ENCODE measurements at regions not wholly inside any gene's neighbourhood (a gene's known extent, or its start where the extent isn't known, plus 50 kb on each side); places are given as distances from the start of the nearest gene placed in this dataset.

DNA sequence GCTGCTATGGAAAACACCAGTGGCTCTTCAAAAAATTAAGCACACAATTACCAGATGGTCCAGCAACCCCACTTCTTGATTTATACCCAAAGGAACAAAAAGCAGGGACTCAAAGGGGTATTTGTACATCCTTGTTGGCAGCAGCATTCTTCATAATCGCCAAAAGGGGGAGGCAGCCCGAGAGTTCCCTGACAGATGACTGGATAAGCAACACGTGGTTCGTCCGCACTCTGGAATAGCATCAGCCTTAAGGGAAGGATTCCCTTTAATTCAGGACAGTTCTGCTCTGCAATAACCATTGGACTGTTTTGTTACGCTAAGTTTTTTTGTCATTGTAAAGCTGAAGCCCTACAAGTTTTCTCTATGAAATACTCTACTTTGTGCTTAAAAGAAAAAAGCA, 76.7 kb upstream of the TWIST2 start:
- no peak overlapping the region for H3K4me2 ChIP-seq (ENCODE audit: low read length)
- no peaks in the 10 kb centered on the region for H3K4me1 ChIP-seq (ENCODE audit: low read length)
- H3K36me3 ChIP-seq (replicated peaks; ENCODE audit: low read depth, low read length), result no peaks in the 10 kb centered on the region
- H3K4me3 ChIP-seq (ENCODE audit: low read length), result no peak overlapping the region
- TF ChIP-seq EZH2phosphoT487 (IDR thresholded peaks at IDR 0.05; ENCODE audit: low read depth), result no peak
- TF ChIP-seq, protein P1, sequence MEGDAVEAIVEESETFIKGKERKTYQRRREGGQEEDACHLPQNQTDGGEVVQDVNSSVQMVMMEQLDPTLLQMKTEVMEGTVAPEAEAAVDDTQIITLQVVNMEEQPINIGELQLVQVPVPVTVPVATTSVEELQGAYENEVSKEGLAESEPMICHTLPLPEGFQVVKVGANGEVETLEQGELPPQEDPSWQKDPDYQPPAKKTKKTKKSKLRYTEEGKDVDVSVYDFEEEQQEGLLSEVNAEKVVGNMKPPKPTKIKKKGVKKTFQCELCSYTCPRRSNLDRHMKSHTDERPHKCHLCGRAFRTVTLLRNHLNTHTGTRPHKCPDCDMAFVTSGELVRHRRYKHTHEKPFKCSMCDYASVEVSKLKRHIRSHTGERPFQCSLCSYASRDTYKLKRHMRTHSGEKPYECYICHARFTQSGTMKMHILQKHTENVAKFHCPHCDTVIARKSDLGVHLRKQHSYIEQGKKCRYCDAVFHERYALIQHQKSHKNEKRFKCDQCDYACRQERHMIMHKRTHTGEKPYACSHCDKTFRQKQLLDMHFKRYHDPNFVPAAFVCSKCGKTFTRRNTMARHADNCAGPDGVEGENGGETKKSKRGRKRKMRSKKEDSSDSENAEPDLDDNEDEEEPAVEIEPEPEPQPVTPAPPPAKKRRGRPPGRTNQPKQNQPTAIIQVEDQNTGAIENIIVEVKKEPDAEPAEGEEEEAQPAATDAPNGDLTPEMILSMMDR (IDR thresholded peaks at IDR 0.05; ENCODE audit: low read depth, low read length), result no peak
- H3K27ac ChIP-seq (ENCODE audit: low read length), result no peak overlapping the region
- no peaks in the 10 kb centered on the region for H3K9me3 ChIP-seq (ENCODE audit: insufficient read depth, low read length)
- no peak overlapping the region for H2AFZ ChIP-seq (ENCODE audit: low read depth, low read length)
- H4K20me1 ChIP-seq (ENCODE audit: insufficient read depth, low read length), result no peaks in the 10 kb centered on the region
- no peaks in the 10 kb centered on the region for H3K27me3 ChIP-seq (ENCODE audit: low read depth, low read length)
- no peaks in the 10 kb centered on the region for H3K79me2 ChIP-seq (ENCODE audit: low read length)
- H3K9ac ChIP-seq (ENCODE audit: low read length), result no peak overlapping the region

DNA sequence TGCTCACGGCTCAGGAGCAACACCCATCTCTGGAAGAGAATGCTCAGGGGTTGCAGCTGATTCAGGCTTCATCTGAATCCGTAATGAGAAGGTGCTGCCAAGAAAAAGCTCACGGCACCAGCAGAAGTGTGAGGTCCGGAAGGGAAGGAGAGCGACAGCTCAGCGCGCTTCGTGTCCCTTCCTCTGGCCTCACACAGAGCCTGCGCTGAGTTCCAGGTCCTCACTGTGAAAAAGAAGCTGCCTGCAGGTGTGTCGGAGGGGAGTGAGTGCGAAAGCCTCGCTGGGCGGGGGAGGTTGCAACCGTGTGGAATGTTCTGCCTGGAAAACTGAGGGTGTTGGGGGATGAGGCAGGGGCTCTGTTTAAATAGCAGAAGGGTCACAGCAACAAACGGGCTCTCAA, 76.2 kb upstream of the TWIST2 start:
- no peaks in the 10 kb centered on the region for H3K79me2 ChIP-seq (ENCODE audit: low read length)
- H3K9ac ChIP-seq (ENCODE audit: low read length), result no peak overlapping the region
- H3K4me2 ChIP-seq (ENCODE audit: low read length), result no peak overlapping the region
- no peaks in the 10 kb centered on the region for H3K9me3 ChIP-seq (ENCODE audit: insufficient read depth, low read length)
- H4K20me1 ChIP-seq (ENCODE audit: insufficient read depth, low read length), result no peaks in the 10 kb centered on the region
- H2AFZ ChIP-seq (ENCODE audit: low read depth, low read length), result no peak overlapping the region
- H3K4me3 ChIP-seq (ENCODE audit: low read length), result no peak overlapping the region
- no peak overlapping the region for H3K27ac ChIP-seq (ENCODE audit: low read length)
- H3K4me1 ChIP-seq (ENCODE audit: low read length), result no peaks in the 10 kb centered on the region
- no peaks in the 10 kb centered on the region for H3K36me3 ChIP-seq (replicated peaks; ENCODE audit: low read depth, low read length)
- TF ChIP-seq, protein P1 (IDR thresholded peaks at IDR 0.05; ENCODE audit: low read depth, low read length), result no peak
- no peak for TF ChIP-seq EZH2phosphoT487 (IDR thresholded peaks at IDR 0.05; ENCODE audit: low read depth)
- H3K27me3 ChIP-seq (ENCODE audit: low read depth, low read length), result no peaks in the 10 kb centered on the region

DNA sequence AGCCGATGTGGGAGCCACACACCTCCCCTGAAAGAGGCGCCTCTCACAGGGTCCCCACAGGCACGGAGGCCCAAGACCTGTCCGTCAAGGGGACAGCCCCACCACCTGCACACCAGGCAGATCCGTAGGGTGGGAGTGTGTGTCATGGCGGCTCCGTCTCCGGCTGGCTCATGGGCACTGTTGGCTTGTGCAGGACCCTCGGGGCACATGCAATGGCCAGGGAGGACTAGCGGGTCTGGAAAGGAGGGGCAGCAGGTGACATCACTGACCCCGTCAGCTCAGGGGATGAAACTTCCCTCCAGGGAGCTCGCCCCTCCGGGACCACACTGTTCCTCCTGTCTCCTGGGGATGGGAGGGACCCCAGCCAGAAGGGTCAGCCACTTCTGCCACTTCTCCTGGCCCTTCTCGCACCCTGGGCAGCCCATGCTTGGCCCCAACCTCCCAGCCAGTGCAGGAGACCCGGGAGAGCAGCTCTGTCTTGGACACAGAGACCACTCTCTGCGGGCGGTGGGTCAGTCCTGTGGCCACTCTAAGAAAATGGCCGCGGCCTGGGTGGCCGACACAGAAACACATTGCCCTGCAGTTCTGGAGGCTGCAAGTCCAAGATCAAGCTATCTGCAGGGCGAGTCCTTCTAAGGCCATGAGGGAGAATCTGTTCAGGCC, 75.1 kb upstream of the TWIST2 start:
- H3K4me3 ChIP-seq (ENCODE audit: low read length), result no peak overlapping the region
- H3K36me3 ChIP-seq (replicated peaks; ENCODE audit: low read depth, low read length), result no peaks in the 10 kb centered on the region
- H3K4me1 ChIP-seq (ENCODE audit: low read length), result no peaks in the 10 kb centered on the region
- no peak overlapping the region for H3K9ac ChIP-seq (ENCODE audit: low read length)
- H3K27ac ChIP-seq (ENCODE audit: low read length), result no peak overlapping the region
- no peaks in the 10 kb centered on the region for H3K9me3 ChIP-seq (ENCODE audit: insufficient read depth, low read length)
- no peaks in the 10 kb centered on the region for H4K20me1 ChIP-seq (ENCODE audit: insufficient read depth, low read length)
- no peaks in the 10 kb centered on the region for H3K79me2 ChIP-seq (ENCODE audit: low read length)
- TF ChIP-seq, protein P1 (IDR thresholded peaks at IDR 0.05; ENCODE audit: low read depth, low read length), result no peak
- no peak for TF ChIP-seq EZH2phosphoT487 (IDR thresholded peaks at IDR 0.05; ENCODE audit: low read depth)
- no peaks in the 10 kb centered on the region for H3K27me3 ChIP-seq (ENCODE audit: low read depth, low read length)
- no peak overlapping the region for H3K4me2 ChIP-seq (ENCODE audit: low read length)
- no peak overlapping the region for H2AFZ ChIP-seq (ENCODE audit: low read depth, low read length)

DNA sequence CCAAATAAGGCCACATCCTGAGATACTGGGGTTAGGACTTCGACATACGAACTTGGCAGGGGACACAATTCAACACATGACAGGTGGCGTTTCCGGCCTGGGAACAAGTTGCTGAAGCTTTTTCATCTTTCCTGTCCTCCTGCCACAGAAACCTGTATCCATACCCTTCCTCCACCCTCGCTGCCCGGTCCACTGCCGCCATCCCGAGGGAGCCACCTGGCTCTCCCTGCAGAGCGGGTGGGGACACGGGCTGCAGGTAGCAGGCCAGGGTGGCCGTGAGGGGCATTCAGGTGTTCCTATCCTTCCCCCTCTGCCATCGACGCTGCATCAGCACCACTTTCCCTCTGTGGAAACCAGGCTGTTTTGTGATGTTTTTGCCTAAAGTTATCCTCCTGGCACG, 74.4 kb upstream of the TWIST2 start:
- Histone ChIP-seq H3K4me3 (ENCODE audit: low read length) (no peak overlapping the region), H3K9me3 (ENCODE audit: insufficient read depth, low read length) (no peaks in the 10 kb centered on the region)

More for the DNA sequence above, 74.4 kb upstream of the TWIST2 start:
- Histone ChIP-seq H4K20me1 (ENCODE audit: insufficient read depth, low read length) (no peaks in the 10 kb centered on the region), H3K9ac (ENCODE audit: low read length) (no peak overlapping the region), H3K27me3 (ENCODE audit: low read depth, low read length) (no peaks in the 10 kb centered on the region), H3K79me2 (ENCODE audit: low read length) (no peaks in the 10 kb centered on the region), H3K4me2 (ENCODE audit: low read length) (no peak overlapping the region), H3K27ac (ENCODE audit: low read length) (no peak overlapping the region), H3K4me1 (ENCODE audit: low read length) (no peaks in the 10 kb centered on the region), H3K36me3 (replicated peaks; ENCODE audit: low read depth, low read length) (no peaks in the 10 kb centered on the region), H2AFZ (ENCODE audit: low read depth, low read length) (no peak overlapping the region)
- no peak for TF ChIP-seq EZH2phosphoT487 (IDR thresholded peaks at IDR 0.05; ENCODE audit: low read depth)
- TF ChIP-seq, protein P1 (IDR thresholded peaks at IDR 0.05; ENCODE audit: low read depth, low read length), result no peak
